ENCODE measurements at regions not wholly inside any gene's neighbourhood (a gene's known extent, or its start where the extent isn't known, plus 50 kb on each side); places are given as distances from the start of the nearest gene placed in this dataset.

GRCh38 chr16:50960517-50961202 lies 190.4 kb downstream of the SALL1 start:
- FAIRE-seq, result no peak
- CTCF ChIA-PET, result no interaction called here
- H4K20me1 ChIP-seq (replicated peaks; ENCODE audit: control insufficient read depth, extremely low read depth, insufficient read depth, low read length), result no peaks in the 10 kb centered on the region

GRCh38 chr16:50957056-50957455 lies 194.0 kb downstream of the SALL1 start:
- Histone ChIP-seq H3K27ac (ENCODE audit: insufficient read depth, low read depth, low read length) (no peak overlapping the region), H3K79me2 (ENCODE audit: control insufficient read depth, insufficient read depth, low read length) (no peaks in the 10 kb centered on the region), H4K20me1 (replicated peaks; ENCODE audit: control insufficient read depth, extremely low read depth, insufficient read depth, low read length) (no peaks in the 10 kb centered on the region), H3K4me3 (replicated peaks in 1 of 3; ENCODE audit: insufficient read depth in 1 of 3, low read depth in 1 of 3, low read length in 3 of 3) (no peak overlapping the region), H3K27me3 (ENCODE audit: control insufficient read depth in 2 of 2, insufficient read depth in 2 of 2, low read length in 2 of 2) (no peaks in the 10 kb centered on the region), H2AFZ (ENCODE audit: low read depth, low read length) (no peak overlapping the region), H3K36me3 (ENCODE audit: control insufficient read depth in 2 of 2, extremely low read depth in 1 of 2, insufficient read depth in 2 of 2, low read length in 2 of 2) (no peaks in the 10 kb centered on the region), H3K9ac (replicated peaks; ENCODE audit: extremely low read depth, insufficient read depth, low read length) (no peak overlapping the region), H3K4me1 (ENCODE audit: control insufficient read depth, extremely low read depth, insufficient read depth, low read length) (no peaks in the 10 kb centered on the region), H3K9me3 (replicated peaks; ENCODE audit: control insufficient read depth, insufficient read depth, low read length) (peaks cover 2% of the 10 kb centered on the region), H3K9me1 (replicated peaks; ENCODE audit: control insufficient read depth, extremely low read depth, insufficient read depth, low read length) (no peaks in the 10 kb centered on the region), H3K4me2 (ENCODE audit: insufficient read depth, low read length) (no peak overlapping the region)
- TF ChIP-seq JUN (IDR thresholded peaks at IDR 0.05; ENCODE audit: borderline replicate concordance, insufficient read depth, insufficient read length, low read depth), result no peak
- TF ChIP-seq CTCF (IDR thresholded peaks at IDR 0.05; ENCODE audit: extremely low read depth in 1 of 2, insufficient read depth in 1 of 2, low read depth in 1 of 2, low read length in 2 of 2), result no peak
- TF ChIP-seq MAX (IDR thresholded peaks at IDR 0.05; ENCODE audit: insufficient read depth, insufficient read length), result no peak
- TF ChIP-seq POLR2AphosphoS5 (IDR thresholded peaks at IDR 0.05; ENCODE audit: insufficient read depth, low read depth, low read length), result no peak
- no peak for TF ChIP-seq GATA2 (IDR thresholded peaks at IDR 0.05; ENCODE audit: insufficient read depth, insufficient read length, low read depth, low read length)
- no peak for TF ChIP-seq EZH2 (IDR thresholded peaks at IDR 0.05; ENCODE audit: borderline replicate concordance, low read depth, low read length, severe bottlenecking)
- no peak for TF ChIP-seq MYC (IDR thresholded peaks at IDR 0.05; ENCODE audit: low read depth, low read length)
- POLR2A ChIA-PET, result no interaction called here
- DNase-seq (ENCODE audit: low read depth, low spot score), result no peak
- FAIRE-seq, result no peak
- CTCF ChIA-PET, result interaction anchor here (0.5 kb wide), 1 partner anchor 467 kb away, joined by 3 read pairs; no protein-coding TSS in a partner anchor
- intact Hi-C loops (cut with micrococcal nuclease), result no loop called here
- no TSS peak for BruUV-seq (replicated peaks)
- dilution Hi-C loops (cut with MboI; ENCODE audit: extremely low pct_ligation_motif_present, low sequenced_read_pairs), result no loop called here

More at GRCh38 chr16:50960517-50961202, 190.4 kb downstream of the SALL1 start:
- Histone ChIP-seq H3K79me2 (ENCODE audit: control insufficient read depth, insufficient read depth, low read length) (no peaks in the 10 kb centered on the region), H2AFZ (ENCODE audit: low read depth, low read length) (no peak overlapping the region), H3K4me1 (ENCODE audit: control insufficient read depth, extremely low read depth, insufficient read depth, low read length) (no peaks in the 10 kb centered on the region), H3K4me3 (replicated peaks in 1 of 3; ENCODE audit: insufficient read depth in 1 of 3, low read depth in 1 of 3, low read length in 3 of 3) (no peak overlapping the region), H3K9me1 (replicated peaks; ENCODE audit: control insufficient read depth, extremely low read depth, insufficient read depth, low read length) (no peaks in the 10 kb centered on the region), H3K27me3 (ENCODE audit: control insufficient read depth in 2 of 2, insufficient read depth in 2 of 2, low read length in 2 of 2) (no peaks in the 10 kb centered on the region), H3K9me3 (replicated peaks; ENCODE audit: control insufficient read depth, insufficient read depth, low read length) (peaks cover 2% of the 10 kb centered on the region), H3K9ac (replicated peaks; ENCODE audit: extremely low read depth, insufficient read depth, low read length) (no peak overlapping the region), H3K27ac (ENCODE audit: insufficient read depth, low read depth, low read length) (no peak overlapping the region), H3K4me2 (ENCODE audit: insufficient read depth, low read length) (no peak overlapping the region), H3K36me3 (ENCODE audit: control insufficient read depth in 2 of 2, extremely low read depth in 1 of 2, insufficient read depth in 2 of 2, low read length in 2 of 2) (no peaks in the 10 kb centered on the region)
- intact Hi-C loops (cut with micrococcal nuclease), result no loop called here
- POLR2A ChIA-PET, result no interaction called here
- BruUV-seq (replicated peaks), result no TSS peak
- dilution Hi-C loops (cut with MboI; ENCODE audit: extremely low pct_ligation_motif_present, low sequenced_read_pairs), result no loop called here
- no peak for DNase-seq (ENCODE audit: low read depth, low spot score)
- no peak for TF ChIP-seq MAX (IDR thresholded peaks at IDR 0.05; ENCODE audit: insufficient read depth, insufficient read length)
- no peak for TF ChIP-seq POLR2A (IDR thresholded peaks at IDR 0.05; ENCODE audit: low read depth, low read length)
- no peak for TF ChIP-seq FOS (IDR thresholded peaks at IDR 0.05; ENCODE audit: borderline replicate concordance, insufficient read depth, low read length)
- TF ChIP-seq EZH2 (IDR thresholded peaks at IDR 0.05; ENCODE audit: borderline replicate concordance, low read depth, low read length, severe bottlenecking), result no peak
- TF ChIP-seq GATA2 (IDR thresholded peaks at IDR 0.05; ENCODE audit: insufficient read depth, insufficient read length, low read depth, low read length), result no peak
- TF ChIP-seq JUN (IDR thresholded peaks at IDR 0.05; ENCODE audit: borderline replicate concordance, insufficient read depth, insufficient read length, low read depth), result no peak

All from endothelial cell of umbilical vein (primary cell).